Mammary epithelial cell (primary cell): ENCODE measurements at regions not wholly inside any gene's neighbourhood (a gene's known extent, or its start where the extent isn't known, plus 50 kb on each side); places are given as distances from the start of the nearest gene placed in this dataset.

Source experiments
- CTCF ChIP-seq, 2 donors: IDR thresholded peaks in 1 of 2; conservative IDR thresholded peaks in 1 of 2; 2 replicates each; pipeline ENCODE4 v1.5.1; 2011 to 2012; ENCODE audit warnings: inconsistent platforms in 2 of 2, low read length in 2 of 2, mild to moderate bottlenecking in 2 of 2, control low read depth in 1 of 2, low read depth in 1 of 2; ENCODE audit not compliant: insufficient read depth in 1 of 2; ENCODE audit errors: extremely low read depth in 1 of 2
- EZH2 ChIP-seq: IDR thresholded peaks from 2 replicates; pipeline ENCODE4 v1.6.1; 2012; ENCODE audit warnings: low read length, inconsistent platforms, borderline replicate concordance

- TF ChIP-seq CTCF (conservative IDR thresholded peaks at IDR 0.05 in 1 of 2, IDR thresholded peaks at IDR 0.05 in 1 of 2; ENCODE audit: extremely low read depth in 1 of 2, insufficient read depth in 1 of 2, low read depth in 1 of 2, low read length in 2 of 2): no peak
- no peak for TF ChIP-seq EZH2
Measured at GRCh38 chr3:29215948-29216347, 64.9 kb upstream of the RBMS3 start.
